H1 (cell line): ENCODE measurements at regions not wholly inside any gene's neighbourhood (a gene's known extent, or its start where the extent isn't known, plus 50 kb on each side); places are given as distances from the start of the nearest gene placed in this dataset.

Source experiments
- CTCF ChIA-PET: fragments of 300-600 bp; sonication (Branson Sonifier 250); formaldehyde crosslinking; loops from one replicate; lab custom pipeline; 2021; ENCODE audit not compliant: partially characterized antibody; lab: Charles Lee
- POLR2A ChIA-PET: fragments of 300-600 bp; sonication (Branson Sonifier 250); formaldehyde crosslinking; loops from one replicate; lab custom pipeline; 2021; ENCODE audit warnings: inconsistent platforms; ENCODE audit not compliant: partially characterized antibody; lab: Charles Lee
- DNase-seq, 2 experiments: peaks; one replicate each; pipeline versions ENCODE4 v3.0.0 to v3.0.0-alpha.2; 2010 to 2022; ENCODE audit warnings: low spot score in 2 of 2, low read depth in 1 of 2, mixed read lengths in 1 of 2
- FAIRE-seq: peaks from 2 replicates; lab custom pipeline; 2011; peaks lifted over from hg19 to GRCh38; lab: Jason Lieb, UNC
- H2AFZ ChIP-seq: 2 replicates; pipeline ENCODE4 v1.8.1; 2012; ENCODE audit warnings: low read length, inconsistent platforms
- H2AK5ac ChIP-seq: 2 replicates; pipeline ENCODE4 v1.6.1; 2013; ENCODE audit warnings: low read depth, low read length
- H2BK120ac ChIP-seq: replicated peaks from 2 replicates; pipeline ENCODE3; 2013; ENCODE audit warnings: low read depth, low read length, inconsistent platforms
- H2BK12ac ChIP-seq: 2 replicates; pipeline ENCODE4 v1.6.1; 2013; ENCODE audit warnings: low read depth, low read length
- H2BK15ac ChIP-seq: 2 replicates; pipeline ENCODE4 v1.6.1; 2013; ENCODE audit warnings: low read length
- H2BK20ac ChIP-seq: 2 replicates; pipeline ENCODE4 v1.6.1; 2013; ENCODE audit warnings: low read length
- H2BK5ac ChIP-seq: 2 replicates; pipeline ENCODE4 v1.6.1; 2013; ENCODE audit warnings: low read depth, low read length
- H3K14ac ChIP-seq: 2 replicates; pipeline ENCODE4 v1.6.1; 2013; ENCODE audit warnings: inconsistent platforms; ENCODE audit not compliant: insufficient read length
- H3K18ac ChIP-seq: 2 replicates; pipeline ENCODE4 v1.6.1; 2013; ENCODE audit warnings: low read length; ENCODE audit errors: extremely low read depth
- H3K23ac ChIP-seq: 2 replicates; pipeline ENCODE4 v1.6.1; 2013; ENCODE audit warnings: inconsistent platforms; ENCODE audit not compliant: insufficient read length
- H3K23me2 ChIP-seq: 2 replicates; pipeline ENCODE4 v1.6.1; 2013; ENCODE audit warnings: low read depth, low read length
- H3K27ac ChIP-seq: 2 replicates; pipeline ENCODE4 v1.6.1; 2011; ENCODE audit warnings: low read depth, low read length, inconsistent platforms
- H3K27me3 ChIP-seq, 4 experiments: replicated peaks in 1 of 4; 1 replicate in 1 of 4; 2 replicates in 3 of 4; pipeline versions ENCODE4 v1.6.1 to v1.8.1; 2011 to 2013; ENCODE audit warnings: low read length in 3 of 4, mild to moderate bottlenecking in 3 of 4, inconsistent platforms in 2 of 4, mixed read lengths in 2 of 4, moderate library complexity in 1 of 4; ENCODE audit not compliant: control insufficient read depth in 3 of 4, insufficient read depth in 3 of 4; ENCODE audit errors: extremely low read depth in 1 of 4
- H3K36me3 ChIP-seq, 4 experiments: 2 replicates each; pipeline versions ENCODE4 v1.6.1 to v1.8.1; 2011 to 2013; ENCODE audit warnings: mild to moderate bottlenecking in 4 of 4, low read length in 3 of 4, moderate library complexity in 2 of 4, control low read depth in 1 of 4, inconsistent platforms in 1 of 4; ENCODE audit not compliant: insufficient read depth in 4 of 4, control insufficient read depth in 2 of 4
- H3K4ac ChIP-seq: replicated peaks from 2 replicates; pipeline ENCODE3; 2013; ENCODE audit warnings: low read length, low read depth, mixed read lengths, inconsistent platforms; ENCODE audit not compliant: insufficient read length
- H3K4me1 ChIP-seq, 4 experiments: replicated peaks in 1 of 4; 1 replicate in 1 of 4; 2 replicates in 3 of 4; pipeline versions ENCODE4 v1.6.1 to v1.8.1; 2011 to 2013; ENCODE audit warnings: low read length in 3 of 4, inconsistent platforms in 2 of 4, mixed read lengths in 1 of 4; ENCODE audit not compliant: insufficient read depth in 4 of 4, control insufficient read depth in 3 of 4
- H3K4me2 ChIP-seq, 2 experiments: 2 replicates each; pipeline versions ENCODE4 v1.6.1 to v1.8.1; 2011 to 2013; ENCODE audit warnings: low read depth in 2 of 2, low read length in 2 of 2, control low read depth in 1 of 2, inconsistent platforms in 1 of 2, mild to moderate bottlenecking in 1 of 2; ENCODE audit not compliant: insufficient read depth in 1 of 2
- H3K4me3 ChIP-seq, 4 experiments: fragments of 200-600, 300-600 bp in 1 of 4; sonication (generic), shearing (Covaris generic), sonication (Bioruptor Twin) in 1 of 4; 2 replicates each; pipeline versions ENCODE4 v1.5.1 to v1.8.1; 2011 to 2016; ENCODE audit warnings: low read length in 4 of 4, low read depth in 3 of 4, control low read depth in 2 of 4, inconsistent platforms in 2 of 4, mild to moderate bottlenecking in 2 of 4, mixed read lengths in 1 of 4, moderate library complexity in 1 of 4; ENCODE audit not compliant: insufficient read depth in 2 of 4; ENCODE audit errors: extremely low read depth in 1 of 4
- H3K56ac ChIP-seq: replicated peaks from 2 replicates; pipeline ENCODE3; 2013; ENCODE audit warnings: low read depth, mild to moderate bottlenecking, mixed read lengths, low read length, inconsistent platforms; ENCODE audit not compliant: insufficient read length
- H3K79me1 ChIP-seq: 2 replicates; pipeline ENCODE4 v1.6.1; 2013; ENCODE audit warnings: low read depth, low read length, control low read depth
- H3K79me2 ChIP-seq, 2 experiments: 2 replicates each; pipeline versions ENCODE4 v1.6.1 to v1.8.1; 2012 to 2013; ENCODE audit warnings: low read length in 2 of 2, mild to moderate bottlenecking in 2 of 2, inconsistent platforms in 1 of 2; ENCODE audit not compliant: insufficient read depth in 2 of 2, control insufficient read depth in 1 of 2
- H3K9ac ChIP-seq, 4 experiments: replicated peaks in 1 of 4; 1 replicate in 1 of 4; 2 replicates in 3 of 4; pipeline versions ENCODE4 v1.6.1 to v1.8.1; 2011 to 2013; ENCODE audit warnings: low read depth in 3 of 4, low read length in 3 of 4, control low read depth in 2 of 4, mild to moderate bottlenecking in 2 of 4, moderate library complexity in 2 of 4, inconsistent platforms in 1 of 4; ENCODE audit errors: extremely low read depth in 1 of 4
- H3K9me3 ChIP-seq, 2 experiments: 2 replicates each; pipeline versions ENCODE4 v1.6.1 to v1.8.1; 2012 to 2013; ENCODE audit warnings: mild to moderate bottlenecking in 2 of 2, moderate library complexity in 2 of 2, control low read depth in 1 of 2, inconsistent platforms in 1 of 2, low read depth in 1 of 2, low read length in 1 of 2, mixed read lengths in 1 of 2; ENCODE audit not compliant: insufficient read depth in 2 of 2
- H4K20me1 ChIP-seq, 2 experiments: replicated peaks in 1 of 2; 2 replicates each; pipeline versions ENCODE3 to v1.8.1; 2011 to 2013; ENCODE audit warnings: inconsistent platforms in 2 of 2, low read length in 2 of 2, mild to moderate bottlenecking in 1 of 2; ENCODE audit not compliant: insufficient read depth in 2 of 2, control insufficient read depth in 1 of 2
- H4K5ac ChIP-seq: 2 replicates; pipeline ENCODE4 v1.6.1; 2013; ENCODE audit warnings: low read length, low read depth, mixed read lengths, inconsistent platforms; ENCODE audit not compliant: insufficient read length
- H4K8ac ChIP-seq: 2 replicates; pipeline ENCODE4 v1.8.0; 2013; ENCODE audit warnings: mild to moderate bottlenecking, moderate library complexity, low read length, inconsistent platforms; ENCODE audit not compliant: insufficient read depth; ENCODE audit errors: extremely low read depth
- H4K91ac ChIP-seq: replicated peaks from 2 replicates; pipeline ENCODE3; 2013; ENCODE audit warnings: low read length, mixed read lengths, inconsistent platforms; ENCODE audit not compliant: insufficient read length
- EP300 ChIP-seq, 2 experiments: IDR thresholded peaks; 1 replicate in 1 of 2; 2 replicates in 1 of 2; pipeline ENCODE4 v1.6.1; 2011 to 2012; ENCODE audit warnings: low read depth in 2 of 2, low read length in 2 of 2, mild to moderate bottlenecking in 2 of 2, borderline replicate concordance in 1 of 2, inconsistent platforms in 1 of 2, moderate library complexity in 1 of 2
- RAD21 ChIP-seq, 2 experiments: IDR thresholded peaks in 1 of 2; conservative IDR thresholded peaks in 1 of 2; 2 replicates each; pipeline ENCODE4 v1.6.1; 2011; ENCODE audit warnings: low read depth in 2 of 2, low read length in 2 of 2, improper control_type of control experiment in 1 of 2, inconsistent platforms in 1 of 2, mild to moderate bottlenecking in 1 of 2, moderate library complexity in 1 of 2
- WGBS, 2 experiments: shearing (Covaris generic) in 1 of 2; methylation state at CpG; one replicate each; pipeline versions ENCODE4 v1.1.6 to v1.1.7; 2013 to 2015; ENCODE audit warnings: low lambda C conversion rate in 2 of 2, mixed read lengths in 2 of 2, inconsistent platforms in 1 of 2, low coverage in 1 of 2, missing lambda C conversion rate in 1 of 2; ENCODE audit not compliant: insufficient replicate concordance in 2 of 2, insufficient coverage in 1 of 2, insufficient read length in 1 of 2; ENCODE audit errors: extremely low coverage in 1 of 2, missing lambda C conversion rate in 1 of 2; 5-methylcytosine and 5-hydroxymethylcytosine counted together

DNA sequence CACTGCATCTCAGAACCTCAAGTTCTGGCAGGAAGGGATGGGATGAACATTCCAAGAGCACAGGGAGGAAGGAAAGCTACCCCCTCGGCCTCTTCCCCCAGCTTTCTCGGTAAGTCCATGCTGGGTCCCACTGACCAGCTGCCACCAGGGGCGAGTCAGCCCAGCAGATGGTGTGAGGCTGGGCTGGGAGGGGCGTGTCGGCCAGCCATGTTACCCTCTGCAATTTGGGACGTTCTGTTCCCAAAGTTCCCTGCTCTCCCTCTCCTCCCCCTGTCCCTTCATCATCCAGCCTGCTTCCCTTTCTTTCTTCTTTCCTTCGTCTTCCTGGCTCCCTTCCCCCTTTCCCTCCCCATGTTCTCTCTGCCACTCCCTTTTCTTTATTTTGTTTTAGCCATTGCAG is 74.3 kb upstream of the TNP1 start:
- TF ChIP-seq RAD21 (IDR thresholded peaks at IDR 0.05 in 1 of 2, conservative IDR thresholded peaks at IDR 0.05 in 1 of 2; ENCODE audit: low read depth in 2 of 2, low read length in 2 of 2) (peak in 1 of 2 experiments; percentile 2; a peak in 1 of 4 replicates), EP300 (IDR thresholded peaks at IDR 0.05; ENCODE audit: borderline replicate concordance in 1 of 2, low read depth in 2 of 2, low read length in 2 of 2) (no peak)
- H2BK5ac ChIP-seq, result peak overlapping the region; percentile 72
- H3K18ac ChIP-seq, result no peak overlapping the region
- no peak overlapping the region for H3K27ac ChIP-seq
- FAIRE-seq (no peak), DNase-seq (no peak)
- no peak overlapping the region for H2BK15ac ChIP-seq
- no peak overlapping the region for H3K56ac ChIP-seq
- H3K23ac ChIP-seq, result no peak overlapping the region
- H3K9ac ChIP-seq, result no peak overlapping the region
- 0 out of 2 replicates have a peak overlapping the region, but pooled peaks have one; percentile 49 for H2BK20ac ChIP-seq
- no peaks in the 10 kb centered on the region for H3K36me3 ChIP-seq
- no peak overlapping the region for H4K91ac ChIP-seq
- peak overlapping the region; percentile 64; the same call in 1 of the 2 replicates for H2AFZ ChIP-seq
- no peak overlapping the region for H4K5ac ChIP-seq
- H3K14ac ChIP-seq, result no peak overlapping the region
- no peaks in the 10 kb centered on the region for H4K20me1 ChIP-seq
- POLR2A ChIA-PET, result interaction anchor here (0.6 to 1.3 kb wide), 2 partner anchors 10 kb away, joined by 3 to 4 read pairs; no protein-coding TSS in a partner anchor
- H3K4ac ChIP-seq, result no peak overlapping the region
- H2BK120ac ChIP-seq, result no peak overlapping the region
- WGBS, 2 experiments, result 82% methylated on average over 6 of the region's 7 CpGs; no CpG with 5 or more reads in 1 of the 2 experiments
- H3K4me2 ChIP-seq, result no peak overlapping the region
- H3K27me3 ChIP-seq, result no peaks in the 10 kb centered on the region
- no peaks in the 10 kb centered on the region for H3K23me2 ChIP-seq
- CTCF ChIA-PET, result no interaction called here
- no peak overlapping the region for H2BK12ac ChIP-seq
- H3K4me1 ChIP-seq, result no peaks in the 10 kb centered on the region; a peak in 2 of 7 replicates
- no peaks in the 10 kb centered on the region for H3K9me3 ChIP-seq
- no peak overlapping the region; the same call in 1 of the 2 replicates for H4K8ac ChIP-seq
- H2AK5ac ChIP-seq, result no peak overlapping the region
- H3K79me2 ChIP-seq, result no peaks in the 10 kb centered on the region
- no peaks in the 10 kb centered on the region for H3K79me1 ChIP-seq
- no peak overlapping the region for H3K4me3 ChIP-seq
